ENCODE measurements at regions not wholly inside any gene's neighbourhood (a gene's known extent, or its start where the extent isn't known, plus 50 kb on each side); places are given as distances from the start of the nearest gene placed in this dataset.

GRCh38 chr3:186467969-186468368, 76.2 kb downstream of the CRYGS start:
- Mint-ChIP-seq H3K9me3 (ENCODE audit: insufficient read depth) (no peaks in the 10 kb centered on the region), H3K4me3 (no peak overlapping the region), H3K27me3 (peaks cover 3% of the 10 kb centered on the region), H3K4me1 (no peaks in the 10 kb centered on the region), H3K27ac (no peak overlapping the region)
- H3K36me3 ChIP-seq (replicated peaks in 1 of 2; ENCODE audit: control extremely low read depth in 1 of 2, control insufficient read depth in 1 of 2, extremely low read depth in 1 of 2, insufficient read depth in 2 of 2, low read length in 1 of 2) = no peaks in the 10 kb centered on the region
- no peaks in the 10 kb centered on the region for H4K20me1 ChIP-seq (ENCODE audit: control insufficient read depth, insufficient read depth, low read length, poor library complexity, severe bottlenecking)
- no peak for DNase-seq
- no peak overlapping the region for H3K9ac ChIP-seq (ENCODE audit: low read length)
- no peak overlapping the region for H2AFZ ChIP-seq (ENCODE audit: insufficient read depth, low read depth, low read length, poor library complexity, severe bottlenecking)
- no peak for ATAC-seq (ENCODE audit: low read depth)
- no peak overlapping the region for H3K4me2 ChIP-seq (replicated peaks; ENCODE audit: low read depth, low read length, poor library complexity, severe bottlenecking)
- no peak overlapping the region for H3K4me3 ChIP-seq (ENCODE audit: control extremely low read depth in 1 of 5, extremely low read depth in 1 of 5, insufficient read depth in 1 of 5, low read depth in 2 of 5, low read length in 4 of 5)
- intact Hi-C loops (cut with micrococcal nuclease) = no loop called here
- ChIA-PET CTCF (no interaction called here), POLR2A (no interaction called here)
- no peak overlapping the region for H3K27ac ChIP-seq (ENCODE audit: low read length in 2 of 2)
- no peak for TF ChIP-seq CTCF (IDR thresholded peaks at IDR 0.05)
- TF ChIP-seq EZH2 (IDR thresholded peaks at IDR 0.05; ENCODE audit: borderline replicate concordance, insufficient read depth, low read depth, low read length, poor library complexity, severe bottlenecking) = no peak
- no peaks in the 10 kb centered on the region for H3K9me3 ChIP-seq (ENCODE audit: control extremely low read depth in 1 of 3, control insufficient read depth in 2 of 3, insufficient read depth in 1 of 3, low read length in 2 of 3)
- WGBS (ENCODE audit: insufficient coverage) = no CpG with 5 or more reads among the region's 2 CpGs
- H3K79me2 ChIP-seq (ENCODE audit: control insufficient read depth, insufficient read depth, low read length) = no peaks in the 10 kb centered on the region
- H3K27me3 ChIP-seq (replicated peaks in 1 of 4; ENCODE audit: control extremely low read depth in 1 of 4, control insufficient read depth in 3 of 4, insufficient read depth in 4 of 4, low read length in 3 of 4) = no peaks in the 10 kb centered on the region
- H3K4me1 ChIP-seq (ENCODE audit: control insufficient read depth in 2 of 2, insufficient read depth in 2 of 2, low read length in 2 of 2) = no peaks in the 10 kb centered on the region

- Histone ChIP-seq H3K27me3 (replicated peaks in 1 of 4; ENCODE audit: control extremely low read depth in 1 of 4, control insufficient read depth in 3 of 4, insufficient read depth in 4 of 4, low read length in 3 of 4) (no peaks in the 10 kb centered on the region), H3K4me2 (replicated peaks; ENCODE audit: low read depth, low read length, poor library complexity, severe bottlenecking) (no peak overlapping the region), H3K9ac (ENCODE audit: low read length) (no peak overlapping the region), H3K27ac (ENCODE audit: low read length in 2 of 2) (no peak overlapping the region), H3K9me3 (ENCODE audit: control extremely low read depth in 1 of 3, control insufficient read depth in 2 of 3, insufficient read depth in 1 of 3, low read length in 2 of 3) (no peaks in the 10 kb centered on the region), H3K4me3 (ENCODE audit: control extremely low read depth in 1 of 5, extremely low read depth in 1 of 5, insufficient read depth in 1 of 5, low read depth in 2 of 5, low read length in 4 of 5) (no peak overlapping the region), H3K4me1 (ENCODE audit: control insufficient read depth in 2 of 2, insufficient read depth in 2 of 2, low read length in 2 of 2) (no peaks in the 10 kb centered on the region), H2AFZ (ENCODE audit: insufficient read depth, low read depth, low read length, poor library complexity, severe bottlenecking) (no peak overlapping the region), H3K79me2 (ENCODE audit: control insufficient read depth, insufficient read depth, low read length) (no peaks in the 10 kb centered on the region), H4K20me1 (ENCODE audit: control insufficient read depth, insufficient read depth, low read length, poor library complexity, severe bottlenecking) (no peaks in the 10 kb centered on the region), H3K36me3 (replicated peaks in 1 of 2; ENCODE audit: control extremely low read depth in 1 of 2, control insufficient read depth in 1 of 2, extremely low read depth in 1 of 2, insufficient read depth in 2 of 2, low read length in 1 of 2) (no peaks in the 10 kb centered on the region)
- no peaks in the 10 kb centered on the region for H3K4me1 Mint-ChIP-seq
- ATAC-seq (ENCODE audit: low read depth) = no peak
- no peaks in the 10 kb centered on the region for H3K9me3 Mint-ChIP-seq (ENCODE audit: insufficient read depth)
- H3K27ac Mint-ChIP-seq = no peak overlapping the region
- no peak overlapping the region for H3K4me3 Mint-ChIP-seq
- intact Hi-C loops (cut with micrococcal nuclease) = no loop called here
- WGBS (ENCODE audit: insufficient coverage) = 0% methylated on average over 1 of the region's 3 CpGs
- TF ChIP-seq EZH2 (IDR thresholded peaks at IDR 0.05; ENCODE audit: borderline replicate concordance, insufficient read depth, low read depth, low read length, poor library complexity, severe bottlenecking) = no peak
- TF ChIP-seq CTCF (IDR thresholded peaks at IDR 0.05) = no peak
- ChIA-PET CTCF (interaction anchor here (1.7 to 2.3 kb wide), 2 partner anchors 73 to 207 kb away, joined by 3 to 9 read pairs; no protein-coding TSS in a partner anchor), POLR2A (no interaction called here)
- peaks cover 3% of the 10 kb centered on the region for H3K27me3 Mint-ChIP-seq
- DNase-seq = no peak
Observed at GRCh38 chr3:186466391-186466974, 77.7 kb downstream of the CRYGS start.

Measured in B cell (primary cell).